HFF-Myc (cell line): ENCODE measurements at regions not wholly inside any gene's neighbourhood (a gene's known extent, or its start where the extent isn't known, plus 50 kb on each side); places are given as distances from the start of the nearest gene placed in this dataset.

Experiments used
- DNase-seq: peaks from one replicate; pipeline ENCODE4 v3.0.0-alpha.2; 2011; ENCODE audit warnings: low read depth; ENCODE audit errors: extremely low read depth
- H3K4me3 ChIP-seq: replicated peaks from 2 replicates; pipeline ENCODE4 v1.5.1; 2011; ENCODE audit warnings: low read depth, mild to moderate bottlenecking, control low read depth, low read length
- CTCF ChIP-seq: IDR thresholded peaks from 2 replicates; pipeline ENCODE4 v1.5.1; 2012; ENCODE audit warnings: mild to moderate bottlenecking, low read depth, low read length, control low read depth; ENCODE audit errors: missing control alignments

DNA sequence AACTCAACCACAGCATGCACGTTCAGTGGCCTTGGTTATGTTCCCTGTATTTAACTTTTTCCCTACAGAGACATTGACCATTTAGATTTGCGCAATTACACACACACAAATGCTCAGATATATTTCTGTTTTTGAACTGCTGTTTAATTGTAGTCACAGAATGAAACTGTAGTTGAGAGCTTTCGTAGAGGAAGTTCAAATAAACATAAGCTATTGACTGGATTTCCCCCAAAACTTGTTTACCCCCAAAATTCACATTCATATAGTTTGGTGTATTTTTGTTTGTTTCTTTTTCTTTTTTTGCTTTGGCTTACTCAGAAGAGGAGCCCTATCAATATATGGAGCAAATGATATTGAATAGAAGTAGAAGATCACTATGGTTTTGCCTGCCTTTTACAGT lies 921.0 kb downstream of the ADGRL2 start:
- no peak overlapping the region for H3K4me3 ChIP-seq
- DNase-seq, result no peak
- TF ChIP-seq CTCF, result no peak

DNA sequence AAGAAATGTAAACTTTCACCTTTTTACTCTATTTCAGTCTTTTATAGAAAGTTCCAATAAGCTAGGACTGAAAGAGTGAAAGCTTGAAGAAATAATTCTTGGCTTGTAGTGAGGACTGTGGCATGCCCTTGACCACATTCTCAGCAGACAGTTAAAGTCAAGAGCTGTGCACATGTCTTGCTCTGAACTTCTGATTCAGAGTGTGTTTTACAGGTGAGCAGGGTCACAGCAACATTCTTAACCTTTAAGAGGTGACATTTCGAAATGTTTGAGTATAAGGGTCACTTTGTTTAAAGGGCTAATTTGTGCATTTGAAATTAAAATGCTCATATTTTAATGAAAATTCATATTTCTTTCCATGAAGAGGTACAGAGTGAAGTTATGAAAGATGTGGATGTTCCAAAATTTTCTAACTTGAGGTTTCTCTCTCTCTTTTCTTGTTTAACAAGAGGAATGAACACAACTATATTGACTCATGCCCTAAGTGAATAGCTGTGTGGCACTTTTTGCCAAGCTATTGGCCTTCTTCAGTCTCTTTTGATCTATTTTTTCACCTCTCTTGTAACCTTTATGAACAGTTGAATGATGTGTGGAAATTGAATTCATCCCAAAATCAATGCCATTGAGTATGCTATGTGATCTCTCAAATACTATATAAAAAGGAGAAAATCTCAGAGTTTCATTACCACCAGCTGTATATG lies 918.1 kb downstream of the ADGRL2 start:
- no peak for DNase-seq
- no peak for TF ChIP-seq CTCF
- no peak overlapping the region for H3K4me3 ChIP-seq

- TF ChIP-seq CTCF, result no peak
- DNase-seq, result no peak
- H3K4me3 ChIP-seq, result no peak overlapping the region
Measured at GRCh38 chr1:82710091-82710490, 909.4 kb downstream of the ADGRL2 start.

GRCh38 chr1:82707681-82708080 lies 906.9 kb downstream of the ADGRL2 start:
- H3K4me3 ChIP-seq, result no peak overlapping the region
- TF ChIP-seq CTCF, result no peak
- no peak for DNase-seq

DNA sequence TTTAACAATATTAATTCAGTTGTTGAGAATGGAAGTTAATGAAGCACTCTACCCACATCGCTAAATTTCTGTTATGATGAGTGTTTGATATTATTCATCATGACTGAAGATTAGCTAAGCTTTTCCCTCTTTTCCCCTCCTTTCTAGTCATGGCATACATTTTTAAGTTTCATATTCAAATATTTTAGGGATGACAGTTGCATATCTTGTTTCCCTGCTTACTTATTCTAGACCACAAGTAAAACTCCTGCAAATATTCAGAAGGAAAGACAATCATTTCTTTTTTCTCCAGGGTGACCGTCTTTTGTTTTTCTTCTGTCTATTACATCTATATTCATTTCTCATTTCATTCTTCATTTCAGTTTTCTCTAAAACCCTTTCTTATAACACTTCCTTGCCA lies 906.0 kb downstream of the ADGRL2 start:
- no peak for DNase-seq
- H3K4me3 ChIP-seq, result no peak overlapping the region
- TF ChIP-seq CTCF, result no peak

DNA sequence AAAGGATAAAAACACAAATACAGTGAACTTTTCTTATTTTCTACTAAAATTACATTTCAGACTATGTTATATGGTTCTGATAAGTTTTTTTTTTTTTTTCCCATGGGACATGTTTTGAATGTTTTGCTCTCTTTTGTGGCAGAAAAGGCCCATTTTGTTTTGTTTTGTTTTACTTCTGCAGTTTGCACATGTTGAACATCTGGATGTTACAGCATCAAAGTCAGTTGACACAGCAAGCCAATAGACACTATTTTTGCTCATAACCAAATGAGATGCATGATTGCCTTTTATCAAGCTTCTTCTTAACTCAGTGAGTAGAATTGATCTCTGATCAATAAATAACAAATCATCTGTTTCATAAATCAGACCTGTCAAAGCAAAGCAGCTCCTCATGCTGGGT lies 904.2 kb downstream of the ADGRL2 start:
- H3K4me3 ChIP-seq, result no peak overlapping the region
- TF ChIP-seq CTCF, result no peak
- no peak for DNase-seq

GRCh38 chr1:82704393-82704792 lies 903.7 kb downstream of the ADGRL2 start:
- no peak for TF ChIP-seq CTCF
- no peak for DNase-seq
- H3K4me3 ChIP-seq, result no peak overlapping the region
